NCI-H1417 treated with DMSO at 0.1 percent for 48 hours (cell line): ENCODE measurements at regions not wholly inside any gene's neighbourhood (a gene's known extent, or its start where the extent isn't known, plus 50 kb on each side); places are given as distances from the start of the nearest gene placed in this dataset.
"Not testable (repeated sequence)": the region's sequence is repeated elsewhere in the genome, so short reads cannot be mapped to it uniquely, and the experiment has no call there.

Source experiments
- DNase-seq: peaks from one replicate; lab custom pipeline; 2025; lab: John Stamatoyannopoulos, UW

GRCh38 chr12:90828621-90829020, 126.4 kb downstream of the CCER1 start:
- DNase-seq: no peak

DNA sequence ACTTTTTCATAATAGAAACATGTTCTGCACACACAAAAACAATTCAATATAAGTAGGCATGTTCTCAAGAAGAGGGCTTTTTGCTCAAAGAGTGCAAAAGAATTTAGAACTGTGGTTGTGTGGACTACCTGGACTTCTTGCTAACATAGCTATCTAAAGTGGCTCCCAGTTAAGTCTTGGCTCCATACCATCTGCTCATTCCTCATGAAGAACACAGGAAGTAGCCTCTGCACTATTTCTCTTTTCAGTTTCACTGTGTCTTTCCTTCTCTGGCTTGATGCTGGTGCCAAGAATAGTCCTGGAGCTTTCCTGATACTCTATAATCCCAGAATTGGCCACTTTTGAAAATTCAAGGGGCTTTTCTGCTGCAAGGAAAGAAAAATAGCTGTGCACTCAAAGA, 127.4 kb downstream of the CCER1 start:
- DNase-seq: no peak

GRCh38 chr12:90826036-90826435, 128.9 kb downstream of the CCER1 start:
- no peak for DNase-seq

GRCh38 chr12:90823859-90824258, 131.1 kb downstream of the CCER1 start:
- DNase-seq: no peak

- DNase-seq: no peak
Observed at GRCh38 chr12:90819709-90820108, 135.3 kb downstream of the CCER1 start.

DNA sequence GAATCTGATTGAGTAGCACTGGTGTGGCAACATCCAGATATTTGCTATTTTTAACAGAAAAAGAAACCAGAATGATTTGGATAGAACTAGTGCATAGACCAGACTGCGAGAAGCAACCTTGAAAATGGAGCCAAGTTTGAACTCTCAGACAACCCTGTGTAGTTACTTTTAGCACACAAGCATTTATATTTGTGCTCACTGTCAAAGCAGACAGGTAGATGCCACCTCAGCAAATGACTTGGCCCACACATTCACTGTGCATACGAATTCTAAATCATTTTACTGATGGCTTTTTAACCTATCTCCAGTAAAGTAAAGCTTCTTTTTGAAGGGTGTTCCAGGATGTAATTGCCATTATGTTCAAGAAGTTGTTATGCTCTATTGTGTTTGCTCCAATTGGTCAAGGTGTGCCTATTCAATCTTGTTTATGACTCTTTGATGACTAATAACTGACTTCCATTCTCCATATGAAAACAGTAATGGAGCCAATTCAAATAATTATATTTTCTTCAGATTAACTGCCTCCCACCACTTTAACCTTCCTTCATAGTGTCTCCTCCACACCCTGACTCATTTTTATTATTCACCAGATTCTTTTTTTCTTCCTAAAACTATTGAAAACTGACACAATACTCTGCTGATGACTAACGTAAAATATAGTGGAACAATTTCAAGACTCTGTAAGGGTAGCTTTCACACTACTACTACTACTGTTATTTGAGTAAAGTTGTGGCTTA, 138.5 kb downstream of the CCER1 start:
- DNase-seq: no peak

DNA sequence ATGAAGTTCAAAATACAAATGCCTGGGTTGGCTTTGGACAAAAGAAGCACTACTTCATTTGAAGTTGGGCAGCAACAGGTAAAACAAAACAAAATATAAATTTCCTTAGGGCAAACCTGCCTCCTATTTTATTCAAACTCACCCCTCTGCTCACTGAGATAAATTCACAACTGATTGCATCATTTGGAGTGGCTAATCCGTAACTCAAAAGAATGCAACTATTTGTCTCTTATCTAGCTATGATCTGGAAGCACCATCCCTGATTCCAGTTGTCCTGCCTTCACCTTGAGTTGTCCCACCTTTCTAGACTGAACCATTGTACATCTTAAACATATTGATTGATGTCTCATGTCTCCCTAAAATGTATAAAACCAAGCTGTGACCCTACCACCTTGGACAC, 145.0 kb downstream of the CCER1 start:
- DNase-seq: no peak

- DNase-seq: no peak
Observed at GRCh38 chr12:90808568-90808967, 146.4 kb downstream of the CCER1 start.

GRCh38 chr12:90802727-90803126, 152.2 kb downstream of the CCER1 start:
- no peak for DNase-seq

- no peak for DNase-seq
Observed at GRCh38 chr12:90801776-90802175, 153.2 kb downstream of the CCER1 start.

DNA sequence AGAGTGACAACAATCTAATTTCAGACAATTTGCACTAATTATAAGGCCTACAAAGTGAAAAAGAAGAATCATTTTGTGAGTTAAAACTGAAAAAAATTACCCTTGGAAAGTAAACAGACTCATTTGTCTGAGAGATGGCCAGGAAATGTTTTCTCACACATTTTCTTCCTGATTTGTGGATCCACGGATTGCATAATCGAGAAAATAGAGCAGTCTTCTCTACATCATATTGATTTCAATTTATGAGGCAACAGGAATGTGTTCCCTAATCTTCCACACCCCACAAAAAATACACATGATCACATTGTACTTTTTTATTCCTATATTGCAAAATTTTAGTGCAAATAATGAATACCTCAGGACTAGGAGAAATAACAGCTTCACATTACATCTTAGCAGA, 160.8 kb downstream of the CCER1 start:
- no peak for DNase-seq

GRCh38 chr12:90792718-90793117, 162.3 kb downstream of the CCER1 start:
- DNase-seq: not testable (repeated sequence)

DNA sequence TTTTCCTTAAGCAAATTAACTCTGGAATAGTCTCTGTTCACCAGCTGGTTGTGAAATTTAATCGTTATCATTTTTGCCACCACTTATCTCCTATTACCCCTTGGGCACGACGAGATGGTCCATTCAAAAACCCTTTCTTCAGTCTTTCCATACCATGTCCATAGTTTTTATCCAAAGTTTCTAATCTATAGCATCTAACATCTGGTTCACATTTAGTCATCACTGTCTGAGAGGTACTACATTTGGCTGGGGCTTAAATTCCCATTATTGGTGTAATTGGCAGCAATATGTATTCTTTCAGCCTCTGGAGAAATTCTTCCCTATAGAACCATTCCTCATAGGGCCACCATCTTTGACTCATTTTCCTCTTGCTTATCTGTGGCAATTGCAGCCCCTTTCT, 163.5 kb downstream of the CCER1 start:
- no peak for DNase-seq

- DNase-seq: no peak
Observed at GRCh38 chr12:90790747-90791146, 164.2 kb downstream of the CCER1 start.

- no peak for DNase-seq
Observed at GRCh38 chr12:90773491-90773890, 181.5 kb downstream of the CCER1 start.

- no peak for DNase-seq
Observed at GRCh38 chr12:90770861-90771260, 184.1 kb downstream of the CCER1 start.

GRCh38 chr12:90757957-90758356, 197.0 kb downstream of the CCER1 start:
- DNase-seq: no peak

- DNase-seq: no peak
Observed at GRCh38 chr12:90745211-90745610, 209.8 kb downstream of the CCER1 start.

DNA sequence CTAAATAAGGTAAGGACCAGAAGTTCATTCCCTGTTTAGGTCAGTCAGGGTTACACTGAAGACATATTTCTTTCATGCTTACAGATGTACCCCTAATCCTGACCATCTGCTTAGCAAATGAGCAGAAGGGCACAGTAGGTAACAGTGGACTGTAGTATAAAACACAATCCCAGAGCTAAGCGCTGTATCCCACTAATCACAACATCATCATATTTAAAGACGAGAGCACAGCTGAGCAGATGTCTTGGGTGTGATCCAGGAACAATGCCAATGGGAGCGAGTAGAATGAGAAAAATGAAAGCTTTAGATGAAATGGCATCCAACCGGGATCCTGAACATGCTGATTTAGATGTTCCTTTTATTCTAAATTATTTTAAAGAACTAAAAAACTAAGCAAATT, 213.4 kb downstream of the CCER1 start:
- no peak for DNase-seq

- DNase-seq: no peak
Observed at GRCh38 chr12:90729736-90730135, 225.2 kb downstream of the CCER1 start.

DNA sequence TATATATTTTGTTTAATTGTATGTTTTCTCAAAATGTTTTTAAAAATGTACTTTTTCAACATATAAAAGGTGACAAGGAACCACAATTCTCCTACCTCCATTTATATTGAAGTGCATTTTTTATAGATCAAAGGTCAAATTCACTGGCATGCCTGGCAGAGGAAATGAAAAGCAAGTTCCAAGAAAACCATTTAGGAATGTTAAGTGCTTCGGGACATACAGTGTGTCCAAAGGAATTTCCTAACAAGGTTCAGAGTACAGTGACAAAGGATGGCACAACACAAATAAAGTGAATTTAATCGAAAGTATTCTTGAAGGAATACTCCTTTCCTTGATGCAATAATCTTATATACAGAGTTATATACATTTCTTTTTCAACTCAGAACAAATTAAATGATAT, 242.3 kb downstream of the CCER1 start:
- DNase-seq: no peak

GRCh38 chr12:90710711-90711110, 244.3 kb downstream of the CCER1 start:
- no peak for DNase-seq

GRCh38 chr12:90706036-90706435, 248.9 kb downstream of the CCER1 start:
- no peak for DNase-seq

- no peak for DNase-seq
Observed at GRCh38 chr12:90695415-90695814, 259.6 kb downstream of the CCER1 start.
